ENCODE measurements at regions not wholly inside any gene's neighbourhood (a gene's known extent, or its start where the extent isn't known, plus 50 kb on each side); places are given as distances from the start of the nearest gene placed in this dataset.
"Not testable (repeated sequence)": the region's sequence is repeated elsewhere in the genome, so short reads cannot be mapped to it uniquely, and the experiment has no call there.

GRCh38 chr1:121006826-121007225 is 117.3 kb downstream of the PPIAL4A start:
- not testable (repeated sequence) for DNase-seq

- DNase-seq = not testable (repeated sequence)
These were observed 118.2 kb downstream of the PPIAL4A start for GRCh38 chr1:121007755-121008154.

DNA sequence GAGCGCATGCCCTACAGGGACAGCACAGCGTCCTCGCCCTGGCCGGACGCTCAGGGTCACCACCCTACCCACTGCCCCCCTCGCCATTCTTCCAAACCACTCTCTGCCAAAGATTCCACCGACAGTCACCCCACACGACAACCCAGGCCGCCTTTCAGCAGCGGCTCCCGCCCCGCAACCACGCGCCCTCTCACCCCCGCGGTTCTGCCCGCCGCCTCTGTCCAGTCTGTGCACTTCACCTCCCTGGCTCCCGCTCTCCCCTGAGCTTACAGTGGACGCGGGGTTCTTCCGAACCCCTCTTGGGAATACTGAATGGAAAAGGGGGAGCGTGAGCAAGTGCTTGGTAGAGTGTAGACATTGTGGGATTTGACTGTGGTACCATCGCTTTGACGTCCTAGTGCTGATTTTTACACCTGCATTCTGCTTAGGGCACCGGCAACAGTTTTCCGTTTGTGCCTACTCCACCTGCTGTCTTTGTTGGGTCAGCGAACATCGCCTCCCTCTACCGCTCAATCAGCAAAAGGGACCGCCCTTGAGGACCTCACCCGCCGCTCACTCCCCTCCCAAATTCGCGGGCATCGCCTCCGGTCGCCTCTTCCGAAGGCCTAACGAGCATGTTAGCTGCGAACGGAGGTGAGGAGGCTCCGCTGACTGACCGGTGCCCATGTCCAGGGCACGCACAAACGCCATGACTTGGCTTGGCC is 119.1 kb downstream of the PPIAL4A start:
- peak; percentile 20 for DNase-seq

- DNase-seq = peak; percentile 41
These were observed 119.9 kb downstream of the PPIAL4A start for GRCh38 chr1:121009216-121010057.

- DNase-seq = not testable (repeated sequence)
These were observed 120.6 kb downstream of the PPIAL4A start for GRCh38 chr1:121010141-121010540.

DNA sequence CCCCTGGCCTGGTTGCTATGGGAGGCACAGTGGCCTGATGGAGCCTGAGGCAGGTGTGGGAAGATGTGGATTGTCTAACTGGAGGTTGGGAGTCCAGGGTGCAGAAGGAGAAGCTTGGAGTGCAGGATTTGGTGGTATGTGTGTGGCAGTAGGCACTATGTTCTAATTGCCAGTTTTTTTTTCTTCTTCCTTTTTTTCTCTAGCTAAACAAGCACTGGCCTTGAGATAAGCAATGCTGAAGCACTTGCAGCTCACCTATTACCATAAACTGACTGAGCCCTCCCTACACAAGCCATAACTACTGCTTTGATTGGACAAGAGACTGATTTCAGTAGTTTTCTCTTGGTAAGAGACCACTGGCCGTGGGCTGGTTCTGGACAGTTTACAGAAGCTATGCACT is 123.6 kb downstream of the PPIAL4A start:
- DNase-seq = not testable (repeated sequence)

DNA sequence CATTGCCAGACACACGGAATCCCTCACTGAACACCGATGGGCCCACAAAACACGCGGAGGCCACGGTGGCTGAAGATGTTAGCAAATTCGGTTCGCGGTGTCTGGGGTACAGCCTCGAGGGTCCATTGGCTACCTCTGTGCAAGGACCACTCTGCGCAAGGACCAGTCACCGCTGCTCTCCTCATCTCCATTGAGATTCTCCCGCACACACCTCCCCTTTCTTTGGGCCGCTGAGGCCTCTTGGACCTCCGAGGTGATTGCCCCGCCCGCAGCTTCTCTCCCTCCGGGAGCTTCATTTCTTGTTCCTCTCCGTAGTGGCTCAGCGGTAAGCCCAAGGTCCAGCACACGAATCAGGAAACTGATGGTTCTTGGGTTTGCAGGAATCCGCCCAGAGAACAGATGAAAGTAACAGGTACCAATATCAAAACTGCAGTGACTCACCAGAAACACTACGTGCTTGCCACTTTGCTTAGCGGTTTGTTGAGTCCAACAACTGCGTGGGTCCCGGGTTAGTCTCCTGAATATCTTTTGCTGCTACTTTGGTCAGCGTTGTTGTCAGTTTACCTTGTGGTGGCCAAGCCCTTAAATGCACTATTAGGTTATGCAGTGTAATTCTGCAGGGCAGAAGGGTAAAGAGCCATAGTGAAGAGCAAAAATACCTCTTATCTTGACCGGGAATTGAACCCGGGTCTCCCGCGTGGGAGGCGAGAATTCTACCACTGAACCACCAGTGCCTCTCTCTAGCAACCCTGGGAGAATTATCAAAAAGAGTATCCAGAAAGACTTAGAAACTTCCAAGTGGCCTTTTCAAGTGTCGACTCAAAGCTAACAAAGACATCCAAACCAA is 126.8 kb downstream of the PPIAL4A start:
- DNase-seq = peak; percentile 18

DNA sequence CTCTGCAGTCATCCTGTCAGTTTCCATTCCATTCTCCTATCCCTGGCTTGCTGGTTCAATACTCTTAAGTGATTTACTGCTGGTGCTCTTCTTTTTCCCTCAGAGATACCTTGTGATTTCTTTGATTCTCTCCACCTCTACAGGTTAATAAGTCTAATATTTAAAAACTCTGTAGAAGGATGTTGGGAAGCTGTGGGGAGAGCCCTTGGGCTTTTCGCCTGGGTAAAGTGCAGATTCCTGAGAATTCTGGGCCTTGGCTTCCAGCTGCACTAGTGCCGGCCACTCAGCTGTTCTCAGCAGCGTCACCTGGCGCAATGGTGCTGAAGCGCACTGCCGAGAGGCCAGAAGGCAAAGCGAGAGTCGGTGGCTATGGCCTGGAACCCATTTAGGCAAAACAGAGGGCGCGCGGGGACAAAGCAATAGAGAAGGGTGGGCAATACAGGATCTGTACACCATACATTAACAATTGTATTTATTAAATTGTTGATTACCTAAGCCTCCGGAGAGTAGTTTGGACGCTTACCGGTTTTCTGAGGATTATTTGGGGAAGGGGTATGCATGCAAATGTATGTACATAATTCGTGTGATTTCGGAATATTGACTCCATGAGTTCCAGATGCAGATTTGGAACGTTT is 130.3 kb downstream of the PPIAL4A start:
- not testable (repeated sequence) for DNase-seq

DNA sequence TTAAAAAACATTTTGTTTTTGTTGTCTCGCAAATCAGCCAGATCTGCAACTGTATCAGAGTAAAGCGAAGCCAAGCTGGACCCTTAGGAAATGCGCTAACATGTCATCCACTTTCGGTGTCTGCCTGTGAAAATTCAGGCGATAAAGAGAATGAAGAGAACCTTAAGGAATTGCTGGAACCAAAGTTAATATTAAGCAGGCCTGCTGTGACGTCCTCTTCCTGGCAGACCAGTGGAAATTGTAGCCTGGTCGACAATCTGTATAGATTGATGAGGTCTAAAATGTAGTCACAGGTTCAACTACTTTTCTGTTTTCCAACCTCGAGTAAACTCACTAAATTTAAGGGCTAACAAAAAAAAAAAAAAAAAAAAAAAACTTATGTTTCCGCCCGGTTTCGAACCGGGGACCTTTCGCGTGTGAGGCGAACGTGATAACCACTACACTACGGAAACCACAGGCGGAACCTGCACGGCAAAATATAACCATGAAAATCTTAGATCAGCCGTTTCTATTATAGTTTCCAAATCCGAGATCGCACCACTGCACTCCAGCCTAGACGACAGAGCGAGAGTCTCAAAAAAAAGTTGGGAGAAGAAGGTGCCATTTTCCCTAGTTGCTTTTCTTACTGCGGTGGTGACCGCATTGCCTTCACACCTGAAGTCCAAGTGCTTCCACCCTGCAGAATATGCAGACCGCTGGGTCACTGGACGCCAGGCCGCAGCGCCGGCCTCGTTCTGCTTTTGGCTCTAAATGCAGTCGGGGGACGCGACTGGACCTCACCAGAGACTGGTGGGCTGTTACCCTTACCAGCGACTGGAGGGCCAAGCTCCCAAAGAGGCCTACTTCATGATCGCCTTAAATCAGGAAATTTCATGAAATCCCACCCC is 131.0 kb downstream of the PPIAL4A start:
- DNase-seq = peak; percentile 47

GRCh38 chr1:121021716-121022115 is 132.1 kb downstream of the PPIAL4A start:
- DNase-seq = not testable (repeated sequence)

- not testable (repeated sequence) for DNase-seq
These were observed 143.4 kb downstream of the PPIAL4A start for GRCh38 chr1:121032878-121033494.

GRCh38 chr1:121036792-121037191 is 147.2 kb downstream of the PPIAL4A start:
- not testable (repeated sequence) for DNase-seq

GRCh38 chr1:121040974-121041373 is 143.2 kb downstream of the FAM72B start:
- not testable (repeated sequence) for DNase-seq

- not testable (repeated sequence) for DNase-seq
These were observed 142.6 kb downstream of the FAM72B start for GRCh38 chr1:121041497-121041896.

- DNase-seq = not testable (repeated sequence)
These were observed 141.3 kb downstream of the FAM72B start for GRCh38 chr1:121042882-121043281.

DNA sequence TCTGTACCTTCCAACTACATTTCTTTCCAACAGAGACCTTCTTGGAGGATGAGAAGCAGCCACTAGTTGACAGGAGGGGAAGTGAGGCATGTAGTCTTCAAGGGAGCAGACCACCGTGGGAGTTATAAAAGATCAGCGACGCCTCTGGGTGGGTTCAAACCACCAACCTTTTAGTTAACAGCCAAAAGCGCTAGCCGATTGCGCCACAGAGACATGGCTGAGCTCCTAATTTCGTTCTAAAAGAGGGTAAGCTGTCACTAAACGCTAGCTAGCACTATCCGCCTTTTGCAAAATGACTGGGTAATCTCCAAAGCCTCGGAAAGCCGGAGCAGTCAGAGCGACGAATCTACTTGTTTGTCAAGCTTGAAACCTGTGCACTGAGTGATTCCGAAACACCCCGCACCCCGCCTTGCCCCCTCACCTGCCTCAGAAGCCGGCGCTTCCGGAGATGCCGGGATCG is 135.8 kb downstream of the FAM72B start:
- DNase-seq = not testable (repeated sequence)

GRCh38 chr1:121048769-121049443 is 135.2 kb downstream of the FAM72B start:
- not testable (repeated sequence) for DNase-seq

- DNase-seq = not testable (repeated sequence)
These were observed 134.0 kb downstream of the FAM72B start for GRCh38 chr1:121050097-121050496.

GRCh38 chr1:121051161-121051790 is 132.9 kb downstream of the FAM72B start:
- not testable (repeated sequence) for DNase-seq

Data from CD4-positive, alpha-beta T cell treated with Interleukin-15 for 1 hour (primary cell).